GM21737 (cell line): ENCODE measurements at regions not wholly inside any gene's neighbourhood (a gene's known extent, or its start where the extent isn't known, plus 50 kb on each side); places are given as distances from the start of the nearest gene placed in this dataset.
"Not testable (repeated sequence)": the region's sequence is repeated elsewhere in the genome, so short reads cannot be mapped to it uniquely, and the experiment has no call there.

Experiments used
- ATAC-seq: cut with Tn5 transposase; IDR thresholded peaks from one replicate; pipeline ENCODE4 v1.9.1; 2021; ENCODE audit warnings: mild to moderate bottlenecking, moderate library complexity; ENCODE audit not compliant: unreplicated experiment

- ATAC-seq: no peak
Measured at GRCh38 chr1:14246471-14246870, 352.0 kb upstream of the KAZN start.

GRCh38 chr1:14247666-14248065 is 350.8 kb upstream of the KAZN start:
- ATAC-seq: no peak

DNA sequence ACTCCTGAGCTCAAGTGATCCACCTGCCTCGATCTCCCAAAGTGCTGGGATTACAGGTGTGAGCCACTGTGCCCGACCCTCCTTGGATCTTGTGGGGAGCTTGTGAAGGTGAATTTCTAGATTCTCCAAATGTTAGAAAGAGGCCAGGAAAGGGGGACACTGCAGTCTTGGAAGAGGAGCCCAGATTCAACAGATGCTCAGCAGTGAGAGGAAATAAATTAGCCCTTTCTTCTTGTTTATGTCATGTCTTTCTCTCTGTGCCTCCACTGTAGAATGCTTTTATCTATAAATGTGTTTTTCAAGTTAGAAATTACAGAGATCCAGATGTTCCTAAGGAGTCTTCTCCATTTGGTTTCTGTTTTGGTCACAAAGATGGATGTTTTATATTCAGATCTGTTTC is 346.6 kb upstream of the KAZN start:
- ATAC-seq: no peak

DNA sequence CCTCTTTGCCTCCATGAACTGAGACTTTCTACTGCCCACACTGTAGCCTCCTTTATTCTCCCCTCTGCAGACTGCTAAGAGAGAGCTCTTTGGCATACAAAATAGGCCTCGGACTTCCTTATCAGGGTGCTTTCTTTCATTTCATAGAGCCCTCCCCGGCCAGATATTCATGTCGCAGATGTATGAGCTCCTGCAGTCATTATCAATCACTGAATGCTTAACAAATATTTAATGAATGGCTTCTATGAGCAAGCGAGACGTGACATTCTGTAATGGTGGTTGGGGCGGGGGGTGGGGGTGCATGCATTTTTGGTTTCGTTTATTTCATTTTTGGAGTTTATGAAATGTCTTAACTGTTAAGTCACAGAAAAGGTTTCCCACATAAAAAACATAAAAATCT is 344.8 kb upstream of the KAZN start:
- no peak for ATAC-seq

DNA sequence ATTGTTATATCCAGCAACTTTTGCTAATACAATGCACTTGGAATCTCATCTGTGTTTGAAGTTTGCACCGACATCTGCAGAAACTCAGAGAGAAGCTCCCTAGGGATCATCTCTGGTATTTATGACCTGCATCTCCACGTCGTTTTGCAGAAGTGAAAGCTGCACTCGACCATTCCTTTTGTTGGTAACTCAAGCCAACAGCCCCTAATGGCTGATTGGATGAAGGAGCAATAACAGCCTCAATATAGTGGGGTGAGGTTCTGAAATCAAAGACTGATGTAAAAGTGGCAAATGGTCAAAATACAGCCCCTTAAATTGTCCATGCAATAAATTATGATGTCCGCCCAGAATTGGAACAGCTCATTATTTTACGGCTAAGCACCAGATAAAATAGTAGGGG is 344.2 kb upstream of the KAZN start:
- no peak for ATAC-seq

DNA sequence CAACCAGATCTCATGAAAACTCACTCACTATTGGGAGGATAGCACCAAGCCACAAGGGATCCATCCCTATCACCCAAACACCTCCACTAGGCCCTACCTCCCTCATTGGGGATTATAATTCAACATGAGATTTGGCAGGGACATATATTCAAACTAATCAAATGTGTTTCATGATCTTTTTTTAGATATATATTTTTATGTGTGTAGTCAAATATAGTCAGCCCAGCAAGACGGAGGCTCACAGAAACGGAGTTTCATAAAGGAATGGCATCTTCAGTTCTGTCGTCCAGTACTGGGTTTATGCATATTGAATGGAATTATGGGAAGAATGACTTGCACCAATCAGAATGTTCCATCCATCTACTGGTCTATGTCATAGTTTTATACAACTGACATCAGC is 343.3 kb upstream of the KAZN start:
- no peak for ATAC-seq

DNA sequence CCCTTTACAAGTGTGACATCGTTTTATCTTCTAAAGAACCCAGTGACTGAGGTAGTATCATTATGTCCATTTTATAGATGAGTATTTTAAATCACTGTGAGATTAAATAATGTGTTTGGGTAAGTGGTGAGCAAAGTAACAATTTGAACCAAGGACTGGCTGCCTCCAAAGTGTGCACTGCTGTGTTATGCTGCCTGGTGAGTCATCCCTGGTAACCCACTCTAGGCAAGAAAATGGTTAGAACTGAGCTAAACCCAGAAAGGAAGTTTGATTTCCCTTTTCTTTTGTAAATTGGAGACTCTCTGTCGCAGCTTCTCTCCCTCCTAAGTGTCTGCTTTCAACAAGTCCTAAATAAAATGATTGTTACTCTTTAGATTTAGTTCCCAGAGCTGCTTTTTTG is 342.8 kb upstream of the KAZN start:
- ATAC-seq: no peak

- no peak for ATAC-seq
Measured at GRCh38 chr1:14259191-14259757, 339.2 kb upstream of the KAZN start.

DNA sequence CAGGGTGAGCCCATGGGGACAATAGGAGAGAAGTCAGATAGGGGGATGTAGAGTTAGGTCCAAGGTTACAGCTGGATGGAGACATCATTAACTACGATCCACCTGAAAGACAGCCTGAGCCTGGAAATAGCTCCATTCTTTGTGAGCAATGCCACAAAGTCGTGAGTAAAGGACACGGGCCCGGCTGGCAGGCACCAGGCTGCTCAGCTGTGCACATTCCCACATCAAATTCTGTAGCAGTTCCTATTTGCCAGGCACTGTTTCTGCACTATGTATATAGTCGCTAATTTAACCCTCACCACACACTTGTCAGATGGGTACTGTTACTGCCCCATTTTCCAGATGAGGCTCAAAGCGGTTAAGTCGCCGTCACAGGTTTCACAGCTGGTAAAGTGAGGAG is 338.0 kb upstream of the KAZN start:
- ATAC-seq: no peak

GRCh38 chr1:14261395-14261794 is 337.1 kb upstream of the KAZN start:
- no peak for ATAC-seq

- no peak for ATAC-seq
Measured at GRCh38 chr1:14262637-14263036, 335.8 kb upstream of the KAZN start.

- no peak for ATAC-seq
Measured at GRCh38 chr1:14263225-14263624, 335.3 kb upstream of the KAZN start.

DNA sequence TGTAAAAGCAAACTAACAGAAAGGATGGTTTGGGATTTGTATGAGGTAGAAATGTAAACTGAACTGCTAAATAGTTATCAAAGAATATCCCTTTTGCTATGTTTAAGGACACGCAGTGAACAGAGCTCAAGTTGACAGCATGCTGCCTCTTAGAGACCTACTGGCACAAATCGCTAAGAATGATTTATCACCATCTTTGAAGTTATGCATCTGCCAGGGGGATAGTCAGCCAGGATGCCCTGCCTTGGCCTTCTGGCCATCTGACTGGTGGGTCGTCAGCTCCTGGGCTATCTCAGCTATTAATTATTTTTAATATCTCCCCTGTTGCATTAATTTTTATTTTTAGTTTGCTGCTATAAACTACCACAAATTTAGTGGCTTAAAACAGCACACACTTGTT is 334.8 kb upstream of the KAZN start:
- no peak for ATAC-seq

GRCh38 chr1:14265495-14265894 is 333.0 kb upstream of the KAZN start:
- ATAC-seq: no peak

GRCh38 chr1:14267991-14268390 is 330.5 kb upstream of the KAZN start:
- ATAC-seq: no peak

GRCh38 chr1:14270821-14271220 is 327.7 kb upstream of the KAZN start:
- ATAC-seq: no peak

DNA sequence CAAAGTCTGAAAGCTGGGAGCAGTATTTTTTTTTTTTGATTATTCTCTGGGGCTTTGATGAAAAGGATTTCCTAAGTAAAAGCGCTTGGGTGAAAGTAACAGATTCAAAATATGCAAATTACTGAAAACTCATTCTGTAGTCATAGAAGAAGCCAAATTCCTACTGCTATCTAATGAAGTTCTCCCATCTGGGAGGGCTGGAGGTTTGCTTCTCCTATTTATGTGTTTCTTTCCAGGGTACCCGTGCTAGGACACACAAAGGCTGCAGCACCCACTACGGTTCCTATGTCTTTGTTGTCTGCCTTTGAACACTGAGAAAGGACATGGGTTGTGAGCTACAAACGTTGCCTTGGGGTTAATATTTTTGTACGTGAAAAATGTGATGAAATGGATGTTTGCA is 324.7 kb upstream of the KAZN start:
- no peak for ATAC-seq

DNA sequence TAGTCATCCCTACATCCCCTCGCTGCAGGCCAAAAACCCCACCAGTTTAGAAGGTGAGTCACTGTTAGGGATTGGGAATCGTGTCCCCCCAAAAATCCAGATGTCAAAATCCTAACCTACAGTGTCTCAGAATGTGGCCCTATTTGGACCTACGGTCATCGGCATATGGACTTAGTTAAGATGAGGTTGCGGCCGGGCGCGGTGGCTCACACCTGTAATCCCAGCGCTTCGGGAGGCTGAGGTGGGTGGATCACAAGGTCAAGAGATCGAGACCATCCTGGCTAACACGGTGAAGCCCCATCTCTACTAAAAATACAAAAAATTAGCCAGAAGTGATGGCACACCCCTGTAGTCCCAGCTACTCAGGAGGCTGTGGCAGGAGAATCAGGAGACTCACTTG is 318.6 kb upstream of the KAZN start:
- ATAC-seq: not testable (repeated sequence)

GRCh38 chr1:14280909-14281308 is 317.6 kb upstream of the KAZN start:
- ATAC-seq: no peak

DNA sequence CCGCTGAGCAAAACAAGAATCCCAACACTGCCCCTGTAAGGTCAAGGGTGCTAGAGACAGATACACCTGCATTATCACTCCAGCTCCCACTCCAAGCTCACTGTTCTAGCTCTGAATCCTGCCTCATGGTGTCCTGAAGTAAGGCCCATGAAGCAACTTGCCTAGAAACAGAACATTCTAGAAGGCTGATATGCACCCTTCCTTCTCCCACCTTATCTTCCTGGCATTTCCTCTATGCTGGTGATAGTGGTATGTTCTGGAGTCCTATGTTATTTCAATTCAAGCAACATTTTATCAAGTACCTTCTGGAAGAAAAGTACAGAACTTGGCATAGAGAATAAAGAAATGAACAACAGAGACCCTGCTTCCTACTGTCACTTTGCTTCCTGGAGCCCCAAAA is 317.1 kb upstream of the KAZN start:
- ATAC-seq: no peak

- ATAC-seq: no peak
Measured at GRCh38 chr1:14282707-14283106, 315.8 kb upstream of the KAZN start.

- no peak for ATAC-seq
Measured at GRCh38 chr1:14285238-14285637, 313.2 kb upstream of the KAZN start.

DNA sequence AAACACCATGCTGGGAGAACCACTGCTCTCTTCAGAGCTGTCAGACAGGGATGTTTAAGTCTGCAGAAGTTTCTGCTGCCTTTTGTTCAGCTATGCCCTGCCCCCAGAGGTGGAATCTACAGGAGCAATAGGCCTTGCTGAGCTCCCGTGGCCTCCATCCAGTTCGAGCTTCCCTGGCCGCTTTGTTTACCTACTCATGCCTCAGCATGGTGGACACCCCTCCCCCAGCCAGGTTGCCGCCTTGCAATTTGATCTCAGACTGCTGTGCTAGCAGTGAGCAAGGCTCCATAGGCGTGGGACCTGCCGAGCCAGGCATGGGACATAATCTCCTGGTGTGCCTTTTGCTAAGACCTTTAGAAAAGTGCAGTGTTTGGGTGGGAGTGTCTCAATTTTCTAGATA is 307.3 kb upstream of the KAZN start:
- ATAC-seq: not testable (repeated sequence)

DNA sequence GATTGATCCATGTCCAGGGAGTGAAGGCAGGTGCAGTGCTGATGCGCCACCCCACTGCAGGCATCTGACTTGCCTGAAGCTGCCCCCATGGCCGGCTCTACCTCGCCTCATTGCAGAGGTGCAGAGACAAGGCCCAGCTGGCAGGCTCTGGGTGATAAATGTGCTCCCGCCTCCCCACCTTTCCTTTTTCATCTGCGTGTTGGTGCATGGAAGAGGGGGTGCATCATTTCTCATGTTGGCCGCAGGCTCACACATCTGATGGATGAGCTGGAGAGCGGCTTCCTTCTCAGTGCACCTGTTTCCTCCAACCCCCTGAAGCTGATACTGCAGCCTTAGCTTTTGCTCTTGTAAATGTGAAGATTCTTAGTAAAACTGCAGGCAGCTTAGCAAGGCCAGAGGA is 306.0 kb upstream of the KAZN start:
- no peak for ATAC-seq
